GM21825 (cell line): ENCODE measurements at regions not wholly inside any gene's neighbourhood (a gene's known extent, or its start where the extent isn't known, plus 50 kb on each side); places are given as distances from the start of the nearest gene placed in this dataset.
"Not testable (repeated sequence)": the region's sequence is repeated elsewhere in the genome, so short reads cannot be mapped to it uniquely, and the experiment has no call there.

ENCODE experiments used
- ATAC-seq: cut with Tn5 transposase; IDR thresholded peaks from one replicate; pipeline ENCODE4 v1.9.1; 2021; ENCODE audit warnings: mild to moderate bottlenecking, moderate library complexity; ENCODE audit not compliant: unreplicated experiment

DNA sequence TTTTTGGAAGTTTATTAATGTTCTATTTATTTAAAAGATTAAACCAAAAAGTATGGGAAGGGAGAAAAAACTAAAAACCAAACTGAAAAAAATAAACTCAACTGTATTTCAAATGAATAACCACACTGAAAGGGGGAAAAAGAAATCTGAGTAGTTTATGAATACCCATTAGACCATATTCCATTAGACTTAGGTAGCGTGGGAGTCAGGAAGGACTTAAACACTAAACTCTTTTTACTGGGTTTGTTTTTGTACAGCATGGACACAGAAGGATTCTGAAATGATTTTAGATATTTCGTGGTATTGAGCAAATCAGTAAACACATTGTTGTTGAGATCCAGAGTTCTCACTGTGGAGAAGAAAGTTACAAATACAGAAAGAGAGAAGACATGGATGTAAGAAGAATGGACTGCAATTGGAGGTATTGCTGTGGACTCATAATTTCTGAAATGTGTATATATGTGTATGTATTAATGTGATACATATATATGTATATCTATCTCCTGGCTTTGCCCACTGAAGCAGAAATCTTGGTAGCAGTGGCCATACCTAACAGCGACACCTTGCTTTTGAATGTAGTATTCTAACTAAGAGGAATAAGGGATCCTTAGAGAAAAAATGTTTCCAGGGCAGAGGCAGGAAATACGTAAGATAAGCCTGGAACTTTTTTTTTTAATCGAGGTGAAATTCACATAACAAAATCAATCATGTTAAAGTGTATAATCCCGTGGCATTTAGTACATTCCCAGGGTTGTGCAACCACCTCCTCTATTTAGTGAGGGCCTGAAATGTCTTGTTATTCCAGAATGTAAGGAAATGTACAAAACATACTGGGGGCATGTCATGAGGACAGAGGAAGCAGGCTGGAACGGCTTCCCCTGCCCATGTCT, 228.8 kb downstream of the SMARCA2 start:
- no peak for ATAC-seq

DNA sequence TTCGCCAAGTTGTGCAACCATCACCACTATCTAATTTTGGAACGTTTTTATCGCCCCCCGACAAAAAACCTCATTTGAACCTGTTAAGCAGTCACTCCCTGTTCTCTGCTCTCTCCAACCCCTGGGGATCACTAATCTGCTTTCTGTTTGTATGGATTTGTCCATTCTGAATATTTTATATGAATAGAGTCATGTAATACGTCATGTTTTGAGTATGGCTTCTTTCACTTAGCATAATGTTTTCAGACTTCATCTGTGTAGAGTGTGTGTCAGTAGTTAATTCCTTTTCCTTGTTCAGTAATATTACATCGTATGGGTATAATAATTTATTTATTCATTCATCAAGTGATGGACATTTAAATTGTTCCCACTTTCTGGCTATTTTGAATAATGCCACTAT, 232.2 kb downstream of the SMARCA2 start:
- ATAC-seq = no peak

DNA sequence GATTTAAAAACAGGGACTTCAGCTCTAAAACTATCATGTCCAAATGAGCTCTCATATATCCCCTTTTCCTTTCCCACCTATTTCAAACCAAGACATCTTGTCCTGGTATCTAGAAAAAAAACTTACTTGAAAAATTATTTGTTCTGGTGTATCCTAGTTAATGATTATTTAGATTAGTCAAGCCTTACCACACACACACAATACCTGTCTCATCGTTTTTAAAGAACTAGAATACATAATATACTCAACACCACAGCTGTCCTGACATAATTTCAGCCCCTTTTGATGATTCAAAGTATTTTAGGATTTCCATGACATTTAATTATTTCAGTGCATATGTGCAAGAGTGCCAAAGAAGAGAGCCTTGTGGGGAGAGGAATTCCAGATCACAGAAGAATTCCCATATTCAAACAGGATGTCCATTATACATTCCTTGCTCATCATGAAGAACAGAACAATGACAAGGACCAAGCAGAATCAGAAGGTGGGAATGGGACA, 233.7 kb downstream of the SMARCA2 start:
- ATAC-seq = no peak

DNA sequence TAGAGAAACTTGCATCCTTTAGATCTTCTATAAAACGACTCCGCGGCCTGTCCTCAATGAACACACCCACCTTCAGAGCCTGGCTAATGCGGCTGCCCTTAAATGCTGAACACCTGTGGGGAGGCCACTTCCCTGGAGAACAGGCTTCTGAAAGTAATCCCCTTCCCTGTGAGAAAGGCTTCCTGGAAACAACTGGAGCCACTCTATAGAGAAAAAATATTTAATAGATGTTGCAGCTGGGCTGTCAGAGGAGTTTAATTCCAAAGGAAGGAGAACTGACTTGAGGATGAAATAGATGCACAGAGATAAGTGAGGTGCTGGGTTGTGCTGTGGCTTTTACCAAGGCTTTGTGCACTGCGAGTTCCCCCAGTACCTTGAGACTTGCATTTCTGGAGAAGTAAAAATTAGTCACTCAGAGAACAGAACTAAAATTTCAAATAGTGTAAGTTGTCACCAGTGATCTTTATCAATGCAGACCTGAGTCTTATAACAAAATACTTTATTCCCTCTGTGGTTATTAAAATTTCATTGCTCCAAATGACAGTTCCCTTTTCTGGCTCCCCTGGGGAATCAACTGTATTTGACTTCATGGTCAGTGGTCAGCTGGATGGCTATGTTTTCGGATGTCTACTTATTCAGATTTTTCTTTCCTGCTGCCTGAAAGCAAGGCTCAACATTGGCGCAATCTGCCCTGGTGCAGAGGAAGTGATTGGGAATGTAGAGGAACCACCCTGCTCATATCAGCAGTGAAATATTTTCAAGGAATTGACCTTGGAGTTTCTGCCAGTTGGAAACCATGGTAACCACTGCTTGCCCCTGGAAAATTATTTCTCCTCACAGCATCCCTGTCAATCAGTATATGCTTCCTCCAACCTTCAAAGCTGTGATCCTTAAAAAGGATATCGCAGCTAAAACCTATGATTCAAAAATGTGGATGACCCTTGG, 238.8 kb downstream of the SMARCA2 start:
- ATAC-seq = no peak

DNA sequence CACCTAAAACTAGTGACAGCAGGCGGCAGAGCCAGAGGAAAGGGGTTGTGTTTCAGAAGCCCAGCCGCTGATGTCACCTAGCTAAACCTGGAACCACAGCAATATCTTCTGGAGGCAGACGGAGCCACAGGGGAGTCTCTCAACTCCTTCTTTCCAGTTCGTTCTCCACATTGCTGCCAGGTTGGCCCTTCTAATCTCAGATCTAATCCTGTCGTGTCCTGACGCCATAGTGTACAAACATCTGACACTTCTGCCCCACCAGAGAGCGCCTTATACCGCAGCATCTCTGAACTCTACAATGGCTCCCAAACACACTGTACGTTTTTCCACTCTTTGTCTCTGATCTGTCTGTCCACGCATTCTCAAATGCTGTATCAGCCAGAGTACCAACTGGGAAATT, 240.0 kb downstream of the SMARCA2 start:
- no peak for ATAC-seq

DNA sequence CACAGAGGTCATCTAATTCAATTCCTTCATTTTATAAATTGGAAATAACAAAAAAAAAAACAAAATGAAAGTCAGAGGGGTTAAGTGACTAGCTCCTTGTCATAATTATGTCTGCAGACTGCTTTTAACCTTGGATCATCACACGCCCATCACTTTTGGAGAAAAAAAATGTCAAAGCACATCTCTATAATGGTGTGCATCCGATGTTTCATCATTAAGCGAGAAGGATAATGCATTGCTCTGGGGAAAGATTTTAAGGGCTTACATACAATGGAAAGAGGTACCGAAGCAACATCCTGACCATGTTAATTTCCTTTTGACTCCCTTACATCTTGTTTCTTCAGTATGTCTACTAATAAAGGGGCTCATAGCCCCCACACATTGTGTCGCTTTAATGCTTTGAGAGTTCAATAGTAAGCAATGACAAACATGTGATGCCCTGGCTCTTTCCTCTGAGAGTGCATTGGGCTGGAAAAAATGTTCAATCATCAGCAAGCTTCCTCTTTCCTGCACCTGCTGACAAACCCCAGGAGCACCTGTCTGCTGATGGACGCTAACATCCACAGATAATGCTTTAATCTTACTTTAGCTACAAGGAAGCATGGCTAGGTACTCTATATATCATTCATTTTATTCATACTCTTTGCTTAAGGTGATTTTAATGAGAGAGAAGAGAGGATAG, 242.2 kb downstream of the SMARCA2 start:
- no peak for ATAC-seq

DNA sequence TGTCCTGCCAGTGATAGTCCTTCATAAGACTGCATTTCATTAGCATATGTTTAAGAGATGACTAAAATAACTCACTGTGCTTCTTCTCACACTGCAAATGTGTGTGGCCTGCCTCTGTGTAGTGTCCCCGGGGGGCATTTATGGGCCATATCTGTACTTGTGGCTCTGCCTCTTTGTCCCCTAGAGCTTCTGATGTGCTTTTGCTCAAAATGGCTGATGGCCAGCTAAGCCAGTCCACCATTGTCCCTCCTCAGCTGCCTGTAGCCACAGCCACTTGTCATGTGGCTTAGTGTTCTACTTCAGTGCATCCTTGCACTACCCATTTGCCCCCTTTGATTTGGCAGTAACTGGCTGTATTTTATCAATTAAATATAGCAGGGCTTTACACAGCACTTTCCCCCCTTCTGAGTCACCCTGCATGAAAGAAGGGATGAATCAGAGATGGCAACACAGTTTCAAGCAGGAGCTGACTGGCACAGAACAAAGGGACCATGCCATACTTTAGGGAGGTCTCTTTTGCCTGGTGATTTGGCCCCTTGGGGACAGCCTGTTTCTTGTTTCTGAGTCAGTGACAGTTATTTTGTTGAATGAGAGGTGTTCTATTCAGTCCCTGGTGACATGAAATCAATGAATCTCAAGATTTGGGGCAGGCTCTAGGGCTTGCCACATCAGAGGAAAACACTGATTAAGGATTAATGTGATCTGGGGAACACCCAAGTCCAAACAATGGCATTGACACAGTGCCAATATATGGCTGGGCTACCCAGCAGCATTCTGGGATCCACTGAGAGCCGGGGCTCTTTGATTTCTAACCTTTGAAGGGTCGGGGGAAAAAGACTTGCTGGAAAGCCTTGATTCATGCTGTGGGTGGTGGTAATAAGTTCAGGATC, 245.5 kb downstream of the SMARCA2 start:
- ATAC-seq = no peak

DNA sequence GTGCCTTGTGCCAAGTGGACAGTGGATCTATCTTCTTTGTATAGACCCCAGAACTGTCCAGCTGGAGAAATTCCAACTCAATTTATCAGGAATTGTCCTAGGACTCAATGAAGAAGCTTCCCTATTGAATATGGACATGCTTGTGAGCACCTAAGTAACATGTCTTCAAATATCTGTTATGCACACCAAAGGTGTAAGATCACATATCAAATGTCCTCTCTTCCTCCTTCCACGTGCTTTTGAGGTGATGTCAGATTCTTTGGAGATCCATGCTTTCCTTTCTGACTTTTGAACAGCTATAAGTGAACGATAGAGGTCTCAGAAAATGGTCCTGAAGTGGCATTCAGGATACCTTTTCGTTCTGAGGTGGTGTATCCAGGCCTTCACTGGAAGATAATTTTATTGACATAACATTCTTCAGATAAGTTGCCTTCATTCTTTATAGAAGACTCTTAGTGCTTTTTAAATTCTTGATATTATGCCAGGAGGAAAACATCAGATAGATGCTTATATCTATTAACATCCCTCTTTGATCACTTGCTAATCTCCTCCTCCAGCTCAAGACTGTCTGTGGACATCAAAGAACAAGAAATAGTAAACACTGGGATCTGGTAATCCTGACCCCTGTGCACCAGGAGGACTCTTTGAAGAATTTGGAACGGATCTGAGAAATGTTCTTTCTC, 246.4 kb downstream of the SMARCA2 start:
- ATAC-seq = no peak

DNA sequence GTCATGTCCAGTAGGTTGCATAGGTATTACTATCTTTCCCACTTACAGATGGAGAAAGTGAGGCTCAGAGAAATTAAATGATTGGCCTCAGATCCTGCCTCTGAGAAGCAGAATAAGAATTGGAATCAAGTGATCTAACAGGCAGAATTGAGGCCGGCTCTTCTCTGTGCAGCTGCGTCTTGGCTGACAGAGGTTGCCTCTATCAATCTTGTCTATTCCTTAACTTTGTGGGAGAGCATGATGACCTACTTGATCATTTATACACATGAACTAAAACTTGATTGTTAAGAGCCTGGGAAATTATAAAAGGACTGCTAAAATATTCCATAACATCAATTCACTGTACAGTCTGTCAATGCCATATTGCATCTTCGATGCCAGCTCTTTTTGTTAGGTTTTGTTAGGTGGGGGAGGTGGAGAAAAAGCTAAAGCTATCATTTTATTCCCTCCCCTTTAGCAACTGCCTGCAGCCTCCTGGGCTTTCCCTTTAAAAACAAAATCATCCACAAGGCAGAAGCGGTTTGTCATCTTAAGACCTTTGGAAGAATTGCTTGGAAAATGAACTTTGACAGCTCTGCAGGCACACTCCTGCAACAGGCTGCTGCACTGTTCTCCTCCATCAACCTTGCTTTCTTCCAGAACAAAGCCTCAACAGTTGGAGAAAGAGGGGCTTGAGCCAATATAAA, 247.4 kb downstream of the SMARCA2 start:
- ATAC-seq = no peak

DNA sequence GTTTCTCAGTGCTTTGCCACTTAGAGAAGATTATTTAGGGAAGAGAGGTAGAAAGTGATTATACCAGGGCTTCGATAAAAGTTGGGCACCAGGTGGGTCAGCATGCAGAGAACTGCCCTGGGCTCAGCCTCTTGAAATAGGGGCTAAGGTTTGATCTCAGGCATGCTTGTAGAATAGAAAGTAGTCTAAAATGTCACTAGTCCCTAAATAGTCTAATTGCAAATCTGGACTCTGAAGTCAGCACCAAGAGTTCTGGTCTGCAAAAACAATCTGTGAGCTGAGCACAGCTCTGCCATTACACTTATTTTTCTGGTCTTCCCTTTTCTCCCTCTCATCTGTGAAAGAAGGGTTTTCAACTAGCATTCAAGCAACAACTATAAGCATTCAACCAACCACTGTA, 248.0 kb downstream of the SMARCA2 start:
- no peak for ATAC-seq

DNA sequence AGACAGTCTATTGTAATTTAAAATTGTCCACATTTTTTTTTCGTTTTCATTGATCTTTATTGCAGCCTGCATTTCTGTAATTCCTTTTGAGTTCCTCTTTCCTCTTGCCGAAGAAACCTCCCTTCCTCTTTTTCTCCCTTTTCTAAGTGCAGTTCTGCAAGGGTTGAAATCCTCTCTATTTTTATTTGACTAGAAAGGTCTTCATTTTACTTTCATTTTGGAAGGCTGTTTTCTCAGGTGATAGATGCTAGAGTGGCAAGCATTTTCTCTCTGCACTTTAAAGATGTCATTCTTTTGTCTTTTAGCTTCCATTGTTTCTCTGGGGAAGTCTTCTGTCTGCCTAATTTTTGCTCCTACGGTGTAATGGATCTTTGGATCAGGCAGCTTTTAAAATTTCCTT, 248.5 kb downstream of the SMARCA2 start:
- no peak for ATAC-seq

DNA sequence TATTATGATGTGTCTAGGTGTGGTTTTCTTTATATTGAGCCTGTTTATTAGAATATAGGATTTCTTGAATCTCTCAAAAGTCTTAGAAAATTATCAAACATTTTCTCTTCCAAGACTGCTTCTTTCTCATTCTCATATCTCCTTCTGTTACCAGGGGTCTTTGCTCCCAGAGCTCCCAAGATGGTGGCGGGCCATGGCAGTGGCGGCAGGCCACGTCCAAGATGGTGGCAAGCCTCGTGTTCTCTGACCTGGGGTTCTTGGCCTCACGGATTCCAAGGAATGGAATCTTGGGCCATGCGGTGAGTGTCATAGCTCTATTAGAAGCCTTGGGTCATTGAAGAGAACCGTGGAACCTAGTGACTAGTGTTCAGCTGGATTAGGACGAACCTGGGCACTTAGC, 248.9 kb downstream of the SMARCA2 start:
- ATAC-seq = no peak

DNA sequence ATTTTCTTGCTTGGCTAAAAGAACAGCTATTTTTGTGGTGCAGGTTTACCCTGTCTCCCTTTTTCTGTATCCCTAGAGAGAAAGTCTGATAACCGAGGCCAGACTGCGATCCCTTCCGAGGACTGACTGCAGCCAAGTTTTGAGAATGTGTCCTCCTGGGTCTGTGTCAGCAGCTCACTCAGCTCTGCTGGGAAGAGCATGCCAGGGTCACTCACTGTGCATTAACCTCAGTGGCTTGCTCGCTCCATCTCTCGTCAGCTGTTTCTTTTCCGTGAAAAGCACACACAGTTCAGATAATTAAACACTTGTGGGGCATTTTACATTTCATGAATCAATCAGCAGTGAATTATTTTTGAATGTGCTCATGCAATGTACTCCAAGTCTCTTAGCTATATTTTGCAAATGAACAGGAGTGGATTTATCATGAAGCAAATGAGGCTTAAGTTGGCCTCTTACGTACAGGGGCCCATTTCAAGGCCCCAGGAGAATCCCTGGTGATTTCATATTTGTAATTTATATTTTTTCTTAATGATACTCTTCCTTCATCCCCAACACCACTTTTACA, 252.1 kb downstream of the SMARCA2 start:
- ATAC-seq = no peak

DNA sequence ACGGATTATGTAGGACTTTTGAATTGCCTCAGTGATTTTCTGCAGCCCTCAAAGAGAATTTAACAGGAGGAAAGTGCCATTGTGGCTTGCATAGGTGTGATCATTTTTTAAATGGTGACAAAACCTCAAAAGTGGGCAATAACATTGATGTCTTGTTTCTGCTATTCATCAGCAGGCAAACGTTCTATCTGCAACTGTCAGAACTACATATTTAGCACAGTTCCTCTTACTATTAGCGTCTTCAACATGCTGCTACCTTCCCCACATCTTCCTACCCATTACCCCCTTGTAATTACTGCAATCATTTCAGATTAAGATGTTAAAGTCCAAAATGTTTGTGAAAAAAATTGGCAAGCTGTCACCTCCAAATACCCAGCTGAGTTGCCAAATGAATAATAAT, 254.6 kb downstream of the SMARCA2 start:
- no peak for ATAC-seq

DNA sequence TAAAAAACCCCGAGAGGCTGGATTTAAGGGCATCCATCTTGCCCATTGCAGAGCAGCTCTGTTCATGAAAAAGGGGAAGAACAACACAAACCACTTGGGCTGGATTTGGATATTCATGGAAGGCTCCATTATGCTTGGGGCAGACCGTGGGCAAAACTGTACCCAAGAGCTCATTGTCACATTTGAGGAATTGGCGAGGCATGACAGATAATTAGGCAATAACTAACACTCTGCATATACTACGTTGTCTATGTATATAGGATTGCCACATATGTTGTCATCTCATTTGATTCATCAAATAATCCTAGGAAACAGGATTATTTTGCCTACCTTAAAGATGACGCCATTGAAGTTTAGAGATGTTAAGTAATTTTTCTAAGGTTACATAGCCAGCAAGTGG, 255.4 kb downstream of the SMARCA2 start:
- ATAC-seq = no peak

DNA sequence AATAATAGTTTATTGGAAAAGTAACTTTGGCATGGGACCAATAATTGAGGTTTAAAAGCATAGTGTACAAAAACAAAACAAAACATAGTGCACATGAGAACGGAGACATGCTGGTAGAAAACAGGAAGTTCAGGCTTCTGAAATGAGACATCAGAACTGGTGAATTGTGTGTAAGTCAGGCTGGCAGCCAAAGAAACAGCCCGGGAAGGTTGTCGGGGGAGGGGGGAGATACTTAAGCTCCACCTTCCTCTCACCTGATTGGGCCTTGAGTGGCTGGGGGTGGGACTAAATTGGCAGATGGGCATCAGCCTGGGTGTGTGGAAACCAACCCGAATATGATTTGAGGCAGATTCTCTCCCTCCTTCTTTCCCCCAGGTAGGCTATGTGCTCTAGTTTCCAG, 256.3 kb downstream of the SMARCA2 start:
- ATAC-seq = no peak

DNA sequence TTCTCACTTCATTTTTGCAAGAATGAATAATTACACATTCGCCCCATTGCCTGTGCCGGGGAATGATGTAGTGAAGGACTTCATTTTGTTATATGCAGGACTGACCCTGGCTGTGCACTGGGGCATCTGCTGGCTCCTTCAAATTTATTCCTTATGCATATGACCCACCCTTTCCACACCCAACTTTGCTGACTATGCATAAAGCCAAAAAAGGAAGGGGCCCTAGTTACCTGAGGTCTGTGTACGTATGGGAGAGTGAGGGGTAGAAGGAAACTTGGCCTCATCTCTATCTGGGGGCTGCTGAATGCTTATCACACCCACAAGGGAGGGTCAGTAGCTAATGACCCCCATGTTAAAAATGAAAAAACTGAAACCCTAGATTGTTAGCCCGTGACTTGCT, 259.6 kb downstream of the SMARCA2 start:
- ATAC-seq = no peak

DNA sequence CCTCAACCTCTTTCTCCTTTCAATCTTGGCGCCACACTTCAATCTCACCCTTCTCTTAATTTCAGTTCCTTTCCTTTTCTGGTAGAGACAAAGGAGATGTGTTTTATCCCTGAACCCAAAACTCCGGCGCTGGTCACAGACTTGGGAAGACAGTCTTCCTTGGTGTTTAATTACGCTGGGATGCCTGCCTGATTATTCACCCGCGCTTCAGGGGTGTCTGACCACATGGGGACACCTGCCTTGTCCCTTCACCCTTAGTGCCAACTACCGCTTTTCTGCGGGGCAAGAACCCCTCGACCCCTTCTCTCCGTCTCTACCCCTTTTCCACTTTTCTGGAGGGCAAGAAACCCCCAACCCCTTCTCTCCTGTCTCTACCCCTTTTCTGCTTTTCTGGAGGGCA, 261.1 kb downstream of the SMARCA2 start:
- ATAC-seq = no peak

DNA sequence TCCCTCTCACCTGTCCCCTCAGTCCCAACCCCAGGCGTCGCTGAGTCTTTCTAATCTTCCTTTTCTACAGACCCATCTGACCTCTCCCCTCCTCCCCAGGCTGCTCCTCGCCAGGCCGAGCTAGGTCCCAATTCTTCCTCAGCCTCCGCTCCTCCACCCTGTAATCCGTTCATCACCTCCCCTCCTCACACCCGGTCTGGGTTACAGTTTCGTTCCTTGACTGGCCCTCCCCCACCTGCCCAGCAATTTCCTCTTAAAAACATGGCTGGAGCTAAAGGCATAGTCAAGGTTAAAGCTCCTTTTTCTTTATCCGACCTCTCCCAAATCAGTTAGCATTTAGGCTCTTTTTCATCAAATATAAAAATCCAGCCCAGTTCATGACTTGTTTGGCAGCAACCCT, 262.0 kb downstream of the SMARCA2 start:
- not testable (repeated sequence) for ATAC-seq
